Lung (tissue), 11 donors: ENCODE measurements at regions not wholly inside any gene's neighbourhood (a gene's known extent, or its start where the extent isn't known, plus 50 kb on each side); places are given as distances from the start of the nearest gene placed in this dataset.

ENCODE experiments used
- ATAC-seq: fragments of 200-7000 bp; cut with Tn5 transposase; one replicate; pipeline ENCODE4 v1.9.1; 2020; ENCODE audit warnings: moderate number of reproducible peaks; ENCODE audit not compliant: insufficient read depth, low FRiP score
- DNase-seq, 3 donors: peaks; one replicate each; pipeline ENCODE4 v3.0.0-alpha.2; 2013 to 2017
- H3K27ac ChIP-seq, 2 donors: one replicate each; pipeline ENCODE4 v1.5.1; 2013; ENCODE audit warnings: mild to moderate bottlenecking in 2 of 2, moderate library complexity in 2 of 2, control low read depth in 1 of 2, inconsistent platforms in 1 of 2, low read depth in 1 of 2, low read length in 1 of 2
- H3K27me3 ChIP-seq, 3 donors: one replicate each; pipeline ENCODE4 v1.5.1; 2013; ENCODE audit warnings: low read length in 2 of 3; ENCODE audit not compliant: control insufficient read depth in 3 of 3, insufficient read depth in 3 of 3
- H3K36me3 ChIP-seq, 4 donors: one replicate each; pipeline ENCODE4 v1.5.1; 2013; ENCODE audit warnings: low read length in 4 of 4, mild to moderate bottlenecking in 1 of 4, moderate library complexity in 1 of 4; ENCODE audit not compliant: control insufficient read depth in 4 of 4, insufficient read depth in 4 of 4
- H3K4me1 ChIP-seq, 5 donors: one replicate each; pipeline ENCODE4 v1.5.1; 2013; ENCODE audit warnings: low read length in 5 of 5, mild to moderate bottlenecking in 2 of 5, moderate library complexity in 1 of 5; ENCODE audit not compliant: control insufficient read depth in 5 of 5, insufficient read depth in 5 of 5
- H3K4me3 ChIP-seq: one replicate; pipeline ENCODE4 v1.5.1; 2013; ENCODE audit warnings: mild to moderate bottlenecking, control low read depth, moderate library complexity
- H3K9ac ChIP-seq, 2 donors: one replicate each; pipeline ENCODE4 v1.5.1; 2013; ENCODE audit warnings: low read length in 2 of 2, control low read depth in 1 of 2; ENCODE audit not compliant: insufficient read depth in 1 of 2
- H3K9me3 ChIP-seq, 4 donors: one replicate each; pipeline ENCODE4 v1.5.1; 2013; ENCODE audit warnings: low read length in 3 of 4, mild to moderate bottlenecking in 1 of 4, moderate library complexity in 1 of 4; ENCODE audit not compliant: control insufficient read depth in 4 of 4, insufficient read depth in 3 of 4
- CTCF ChIP-seq: IDR thresholded peaks from 2 replicates; pipeline ENCODE4 v1.5.1; 2012; ENCODE audit warnings: mild to moderate bottlenecking; ENCODE audit errors: control extremely low read depth, extremely low read depth
- WGBS, 2 donors: extraction: QIAGEN DNeasy Blood & Tissue Kit; methylation state at CpG; one replicate each; pipeline ENCODE4 v1.1.7; 2013; 5-methylcytosine and 5-hydroxymethylcytosine counted together
- donor health status: control.
- donor health status: control.
- donor health status: Bipolar disorder and iron deficiency.
- donor health status: healthy.
- donor health status: DM: yes; HTN: yes; CAD: no.

- Histone ChIP-seq H3K4me1 (peaks cover 0 to 9% (median 2%) of the 10 kb centered on the region in 5 donors), H3K36me3 (no peaks in the 10 kb centered on the region), H3K27me3 (no peaks in the 10 kb centered on the region), H3K4me3 (no peak overlapping the region), H3K9ac (no peak overlapping the region), H3K9me3 (no peaks in the 10 kb centered on the region), H3K27ac (no peak overlapping the region)
- DNase-seq (no peak), ATAC-seq (no peak)
- WGBS, 2 donors = 87 to 95% methylated on average over 11 of the region's 11 CpGs
- no peak for TF ChIP-seq CTCF
Measured at GRCh38 chr1:21350202-21350885, 60.1 kb upstream of the ECE1 start.

- 93 to 95% methylated on average over 3 of the region's 3 CpGs for WGBS, 2 donors
- no peak for ATAC-seq
- no peak overlapping the region for H3K4me3 ChIP-seq
Measured at GRCh38 chr1:21349693-21350092, 59.4 kb upstream of the ECE1 start.

GRCh38 chr1:21347072-21347581 lies 56.9 kb upstream of the ECE1 start:
- WGBS, 2 donors = 76 to 86% methylated on average over 8 of the region's 8 CpGs
- peaks cover 2 to 33% (median 6%) of the 10 kb centered on the region in 5 donors for H3K4me1 ChIP-seq
- no peaks in the 10 kb centered on the region for H3K27me3 ChIP-seq
- H3K36me3 ChIP-seq = no peaks in the 10 kb centered on the region
- TF ChIP-seq CTCF = no peak
- no peak for DNase-seq
- no peak for ATAC-seq
- H3K4me3 ChIP-seq = no peak overlapping the region
- no peaks in the 10 kb centered on the region for H3K9me3 ChIP-seq
- no peak overlapping the region for H3K9ac ChIP-seq
- no peak overlapping the region for H3K27ac ChIP-seq

More at GRCh38 chr1:21349693-21350092, 59.4 kb upstream of the ECE1 start:
- Histone ChIP-seq H3K27ac (no peak overlapping the region), H3K4me1 (peaks cover 0 to 10% (median 2%) of the 10 kb centered on the region in 5 donors), H3K9me3 (no peaks in the 10 kb centered on the region), H3K9ac (no peak overlapping the region), H3K36me3 (no peaks in the 10 kb centered on the region), H3K27me3 (no peaks in the 10 kb centered on the region)
- DNase-seq = no peak
- TF ChIP-seq CTCF = no peak
